Middle frontal gyrus (tissue), 1 donor: ENCODE measurements at regions not wholly inside any gene's neighbourhood (a gene's known extent, or its start where the extent isn't known, plus 50 kb on each side); places are given as distances from the start of the nearest gene placed in this dataset.
"Not testable (repeated sequence)": the region's sequence is repeated elsewhere in the genome, so short reads cannot be mapped to it uniquely, and the experiment has no call there.

Source experiments
- DNase-seq: peaks from one replicate; pipeline ENCODE4 v3.0.0-alpha.2; 2015; ENCODE audit warnings: low spot score; ENCODE audit errors: extremely low spot score

DNA sequence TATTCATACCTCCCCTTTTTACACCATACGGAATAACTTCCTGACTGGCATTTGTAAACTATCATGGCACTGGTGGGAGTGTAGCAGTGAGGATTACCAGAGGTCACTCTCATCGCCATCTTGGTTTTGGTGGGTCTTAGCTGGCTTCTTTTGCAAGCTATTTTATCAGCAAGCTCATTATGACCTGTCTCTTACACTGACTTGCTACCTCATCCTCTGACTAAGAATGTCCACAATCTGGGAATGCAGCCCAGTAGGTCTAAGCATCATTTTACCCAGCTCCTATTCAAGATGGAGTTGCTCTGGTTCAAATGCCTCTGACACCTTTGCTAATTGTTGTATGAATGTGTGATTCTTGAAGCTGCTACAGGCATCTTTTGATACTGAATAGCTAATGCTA is 950.8 kb upstream of the SLC39A10 start:
- DNase-seq, result no peak

DNA sequence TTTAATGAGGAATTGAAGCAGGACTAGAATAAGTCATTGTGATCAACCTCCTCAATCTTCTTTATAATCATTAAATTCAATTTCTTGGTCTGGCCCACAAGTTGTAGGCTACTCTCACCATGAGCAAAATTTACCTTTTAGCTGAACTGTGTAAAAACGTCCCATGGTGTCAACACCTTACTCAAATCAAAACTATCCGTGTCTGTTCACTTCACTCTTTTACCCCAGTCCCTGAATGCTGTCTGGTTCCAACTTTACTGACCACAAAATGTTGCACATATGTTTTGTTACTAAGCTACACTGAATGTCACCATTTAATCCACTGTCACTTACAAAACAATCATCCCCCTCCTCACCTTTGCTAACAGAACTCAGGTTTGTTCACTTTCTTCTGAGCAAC is 951.6 kb upstream of the SLC39A10 start:
- no peak for DNase-seq

- no peak for DNase-seq
Observed at GRCh38 chr2:194700726-194701125, 956.3 kb upstream of the SLC39A10 start.

DNA sequence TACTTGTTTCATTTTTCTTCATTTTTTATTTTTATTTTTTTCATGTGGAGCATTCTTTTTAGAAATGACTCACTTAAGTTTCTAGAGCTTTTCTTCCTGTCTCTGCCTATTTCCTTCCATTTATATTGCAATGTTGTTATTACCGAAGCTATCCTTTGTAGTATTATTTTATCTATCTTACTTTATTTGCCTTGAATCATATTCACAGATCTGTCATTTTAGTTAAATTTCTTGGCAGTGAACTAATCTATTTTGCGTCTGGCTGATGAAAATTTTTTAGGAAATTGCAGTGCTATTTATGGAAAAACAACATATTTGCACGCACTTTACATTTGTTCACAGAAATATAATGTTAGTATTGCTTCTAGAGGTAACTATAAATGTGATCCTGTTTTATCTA is 956.9 kb upstream of the SLC39A10 start:
- DNase-seq, result no peak

DNA sequence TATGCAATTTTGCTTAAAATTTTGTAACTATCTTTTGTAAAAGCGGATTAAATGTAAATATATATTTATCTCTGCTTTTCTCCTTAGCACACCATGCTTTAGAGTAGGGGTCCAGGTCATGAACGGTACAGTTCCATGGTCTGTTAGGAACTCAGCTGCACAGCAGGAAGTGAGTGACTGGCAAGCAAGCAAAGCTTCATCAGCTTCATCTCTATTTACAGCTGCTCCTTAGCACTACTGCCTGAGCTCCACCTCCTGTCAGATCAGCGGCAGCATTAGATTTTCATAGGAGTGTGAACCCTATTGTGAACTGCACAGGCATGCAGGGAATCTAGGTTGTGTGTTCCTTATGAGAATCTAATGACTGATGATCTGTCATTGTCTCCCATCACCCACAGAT is 959.0 kb upstream of the SLC39A10 start:
- DNase-seq, result no peak

DNA sequence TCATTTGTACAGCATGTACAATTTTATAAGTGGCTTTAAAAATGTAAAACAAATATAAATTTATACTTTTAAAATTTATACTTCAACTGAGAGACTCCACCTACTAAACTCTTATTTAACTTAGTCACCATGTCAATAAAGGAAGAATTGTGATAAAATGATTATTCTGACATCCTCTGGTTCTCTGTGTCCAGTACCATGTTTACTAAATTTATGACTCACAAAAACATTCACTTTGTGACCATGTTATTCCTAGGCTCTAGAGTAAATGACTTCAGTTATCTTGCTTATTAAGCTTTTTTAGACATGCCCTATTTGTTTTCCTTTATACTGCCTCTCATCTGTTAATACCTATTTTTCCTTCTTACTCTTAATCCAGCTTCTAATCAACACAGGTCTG is 959.6 kb upstream of the SLC39A10 start:
- DNase-seq, result no peak

- DNase-seq, result no peak
Observed at GRCh38 chr2:194696690-194697089, 960.3 kb upstream of the SLC39A10 start.

DNA sequence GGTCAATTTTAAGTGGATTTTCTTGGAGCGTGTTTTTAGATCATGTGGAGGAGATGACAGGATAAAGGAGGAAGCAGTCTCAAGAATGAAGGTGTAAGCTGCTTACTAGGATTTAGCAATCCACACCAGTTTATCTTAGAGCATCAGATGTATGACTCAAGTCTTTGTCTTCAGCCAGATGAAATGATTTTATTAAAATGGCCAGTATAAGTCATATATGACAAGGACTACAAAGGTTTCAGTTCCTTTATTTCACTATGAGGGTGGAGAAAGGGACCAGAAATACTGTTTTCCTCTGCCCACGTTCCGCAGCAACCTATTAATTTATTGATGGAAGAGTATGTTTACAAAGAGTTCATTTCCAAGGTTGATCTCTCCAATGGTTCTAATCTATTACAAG is 970.5 kb upstream of the SLC39A10 start:
- DNase-seq, result no peak

- DNase-seq, result no peak
Observed at GRCh38 chr2:194674043-194674442, 983.0 kb upstream of the SLC39A10 start.

DNA sequence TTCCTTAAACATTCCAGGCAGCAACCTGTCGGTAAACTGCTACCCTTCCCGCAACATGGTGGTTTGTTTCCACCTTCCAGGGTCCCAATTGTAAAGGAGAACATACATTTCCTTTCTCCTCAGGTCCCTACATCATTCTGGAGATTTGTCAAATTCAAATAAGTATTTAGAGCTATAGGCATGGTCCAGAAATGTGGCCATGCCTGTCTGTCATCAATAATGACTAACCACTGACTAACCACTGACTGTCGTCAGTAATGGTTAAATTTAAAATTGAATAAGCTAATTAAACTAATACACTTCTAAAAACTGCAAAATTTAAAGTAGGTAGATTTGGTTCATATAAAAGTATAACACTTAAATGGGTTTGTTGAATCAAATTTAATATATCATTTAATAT is 984.0 kb upstream of the SLC39A10 start:
- DNase-seq, result no peak

- DNase-seq, result no peak
Observed at GRCh38 chr2:194661431-194661830, 995.6 kb upstream of the SLC39A10 start.

DNA sequence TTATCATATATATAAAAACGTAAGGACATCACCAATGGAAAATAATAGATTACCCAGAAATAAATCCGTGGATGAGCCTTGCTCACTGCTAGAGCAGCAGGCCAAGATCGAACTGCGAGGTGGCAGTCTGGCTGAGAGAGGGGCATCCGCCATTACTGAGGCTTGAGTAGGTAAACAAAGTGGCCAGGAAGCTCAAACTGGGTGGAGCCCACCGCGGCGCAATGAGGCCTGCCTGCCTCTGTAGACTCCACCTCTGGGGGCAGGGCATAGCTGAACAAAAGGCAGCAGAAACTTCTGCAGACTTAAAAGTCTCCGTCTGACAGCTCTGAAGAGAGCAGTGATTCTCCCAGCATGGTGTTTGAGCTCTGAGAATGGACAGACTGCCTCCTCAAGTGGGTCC is 1018.0 kb upstream of the SLC39A10 start:
- not testable (repeated sequence) for DNase-seq

- no peak for DNase-seq
Observed at GRCh38 chr2:194621945-194622344, 1035.1 kb upstream of the SLC39A10 start.

GRCh38 chr2:194619366-194619765 is 1037.7 kb upstream of the SLC39A10 start:
- DNase-seq, result no peak

GRCh38 chr2:194618432-194618831 is 1038.6 kb upstream of the SLC39A10 start:
- no peak for DNase-seq

- no peak for DNase-seq
Observed at GRCh38 chr2:194616334-194616733, 1040.7 kb upstream of the SLC39A10 start.

- DNase-seq, result no peak
Observed at GRCh38 chr2:194610297-194610696, 1046.7 kb upstream of the SLC39A10 start.

GRCh38 chr2:194603429-194603828 is 1053.6 kb upstream of the SLC39A10 start:
- DNase-seq, result no peak

DNA sequence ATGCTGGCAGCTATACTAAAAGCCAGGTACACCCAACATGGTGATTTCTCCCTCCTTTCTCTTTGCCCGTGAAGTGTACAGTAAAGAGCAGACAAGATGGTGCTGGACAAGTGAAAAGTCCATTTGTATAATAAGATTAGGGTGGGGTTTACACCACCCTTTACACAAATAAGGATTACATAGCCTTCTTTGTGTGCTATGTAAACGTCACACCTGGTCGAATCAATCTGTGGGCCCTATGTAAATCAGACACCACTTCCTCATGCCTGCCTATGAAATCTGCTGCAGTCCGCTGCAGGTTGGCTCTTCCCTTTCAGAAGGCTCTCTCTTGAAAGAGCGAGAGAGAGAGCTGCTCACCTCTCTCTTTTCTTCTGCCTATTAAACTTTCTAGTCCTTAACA is 1054.3 kb upstream of the SLC39A10 start:
- no peak for DNase-seq

- DNase-seq, result no peak
Observed at GRCh38 chr2:194591192-194591591, 1065.8 kb upstream of the SLC39A10 start.

GRCh38 chr2:194587739-194588270 is 1069.2 kb upstream of the SLC39A10 start:
- DNase-seq, result no peak

GRCh38 chr2:194567661-194568017 is 1089.4 kb upstream of the SLC39A10 start:
- no peak for DNase-seq

GRCh38 chr2:194566907-194567660 is 1089.9 kb upstream of the SLC39A10 start:
- no peak for DNase-seq
